HG03025 (cell line): ENCODE measurements at regions not wholly inside any gene's neighbourhood (a gene's known extent, or its start where the extent isn't known, plus 50 kb on each side); places are given as distances from the start of the nearest gene placed in this dataset.

Source experiments
- ATAC-seq: cut with Tn5 transposase; IDR thresholded peaks from one replicate; pipeline ENCODE4 v1.9.1; 2021; ENCODE audit warnings: mild to moderate bottlenecking, moderate library complexity; ENCODE audit not compliant: unreplicated experiment, low FRiP score

DNA sequence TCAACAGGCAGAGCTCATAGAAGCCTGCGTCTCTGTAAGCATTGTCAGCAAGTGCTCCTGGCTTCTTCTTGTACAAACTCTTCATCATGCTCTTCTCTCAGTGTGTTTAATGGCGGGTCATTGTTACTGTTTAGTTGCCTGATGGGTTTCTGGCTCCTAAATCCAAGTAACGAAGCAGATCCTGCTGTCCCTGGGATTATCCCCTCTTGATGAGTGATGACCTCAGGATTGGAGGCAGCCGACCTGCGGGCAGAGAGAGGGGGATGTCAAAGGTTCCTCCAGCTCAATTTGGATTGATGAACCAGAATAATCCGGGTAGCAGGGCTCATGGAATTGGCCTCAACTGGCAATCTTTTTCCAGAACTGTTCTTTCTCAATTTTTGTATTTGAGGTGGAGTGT lies 66.1 kb upstream of the BARHL2 start:
- ATAC-seq = no peak

DNA sequence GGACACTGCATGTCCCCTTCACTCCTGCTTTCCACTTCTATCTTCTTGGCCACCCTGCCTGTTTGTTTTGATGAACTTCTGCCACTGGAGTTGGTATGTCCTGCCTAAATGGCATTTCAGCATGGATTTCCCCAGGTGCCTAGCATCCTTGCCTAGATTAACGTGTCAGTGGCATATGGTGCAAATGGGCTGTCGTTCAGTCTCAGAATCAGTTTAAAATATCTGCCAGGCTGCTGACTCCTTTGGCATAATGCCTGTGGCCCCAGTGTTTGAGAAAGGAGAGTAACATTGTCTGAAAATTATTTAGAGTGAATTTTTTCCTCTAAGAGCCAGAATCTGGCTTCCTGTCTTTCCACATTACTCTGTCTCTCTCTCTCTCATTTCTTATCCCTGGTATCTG lies 64.9 kb upstream of the BARHL2 start:
- ATAC-seq = no peak

DNA sequence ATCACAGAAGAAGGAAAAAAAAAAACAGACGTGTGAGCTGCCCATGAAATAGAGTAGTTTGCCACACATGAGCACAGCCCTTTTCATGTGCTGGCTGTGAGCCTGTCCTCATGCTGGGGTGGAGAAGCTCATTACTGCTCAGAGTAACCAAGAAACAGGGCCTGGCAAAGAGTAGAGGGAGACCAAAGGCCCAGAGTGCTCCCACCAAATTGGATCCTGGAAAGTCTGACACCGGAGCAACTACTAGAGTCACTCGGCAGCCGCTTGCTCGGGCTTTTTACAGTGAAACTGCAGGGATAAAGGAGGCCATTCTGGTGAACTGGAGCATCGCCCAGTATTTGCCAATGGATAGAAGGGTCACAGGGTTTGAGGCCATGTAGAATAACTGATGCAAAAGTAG lies 64.4 kb upstream of the BARHL2 start:
- no peak for ATAC-seq

DNA sequence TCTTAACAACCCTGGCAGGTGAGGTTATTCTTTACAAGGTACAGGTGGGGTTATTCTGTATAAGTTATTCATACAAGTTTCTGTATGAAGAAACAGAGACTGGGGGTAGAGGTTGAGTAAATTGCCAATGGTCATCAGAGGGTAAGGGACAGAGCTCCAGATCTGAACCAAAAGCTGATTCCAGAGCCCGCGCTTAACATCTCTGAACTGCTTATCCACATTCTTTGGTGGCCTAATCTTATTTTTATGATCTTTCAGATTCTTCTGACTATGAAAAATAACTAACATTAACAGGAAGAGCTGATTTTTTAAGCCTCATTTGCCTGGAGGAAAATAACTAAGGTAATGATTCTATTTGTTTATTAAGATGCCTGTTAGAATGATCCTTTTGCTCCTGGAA lies 63.9 kb upstream of the BARHL2 start:
- ATAC-seq = no peak

DNA sequence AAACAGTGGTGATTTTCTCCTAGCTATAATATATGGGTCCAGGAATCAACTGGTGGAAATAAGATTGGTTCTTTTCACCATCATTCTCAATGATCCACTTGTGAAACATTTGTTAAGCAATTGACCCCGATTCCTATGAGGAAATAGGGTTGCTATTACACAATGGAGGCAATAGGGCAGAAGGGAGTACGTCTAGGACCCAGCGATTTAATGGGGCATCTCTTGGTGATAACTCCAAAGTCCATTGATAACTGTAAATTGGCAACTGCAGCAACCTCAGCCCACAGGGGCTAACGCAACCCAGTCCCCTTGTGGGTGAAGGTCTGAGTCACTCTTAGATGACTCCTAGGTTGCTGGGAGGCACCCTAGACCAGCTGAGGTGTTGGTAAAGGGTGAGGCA lies 62.5 kb upstream of the BARHL2 start:
- no peak for ATAC-seq

DNA sequence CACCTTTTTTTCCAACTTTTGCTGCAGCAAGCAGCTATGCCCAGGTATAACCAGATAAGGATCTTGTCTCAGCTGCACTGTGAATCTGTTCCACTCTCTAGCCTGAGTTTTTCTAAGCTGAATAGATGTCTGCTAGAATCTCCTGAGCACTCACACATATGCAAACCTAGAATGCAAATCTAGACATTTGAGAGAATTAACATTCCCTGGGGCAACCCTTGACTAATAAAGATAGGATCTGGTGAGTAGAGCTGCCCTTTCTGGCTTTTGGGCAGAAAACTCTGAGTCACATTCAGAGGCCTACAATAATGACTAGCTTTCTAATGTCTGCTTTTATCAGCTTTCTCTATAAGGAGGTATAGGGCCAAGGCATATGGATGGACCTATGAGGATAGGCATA lies 61.4 kb upstream of the BARHL2 start:
- no peak for ATAC-seq

DNA sequence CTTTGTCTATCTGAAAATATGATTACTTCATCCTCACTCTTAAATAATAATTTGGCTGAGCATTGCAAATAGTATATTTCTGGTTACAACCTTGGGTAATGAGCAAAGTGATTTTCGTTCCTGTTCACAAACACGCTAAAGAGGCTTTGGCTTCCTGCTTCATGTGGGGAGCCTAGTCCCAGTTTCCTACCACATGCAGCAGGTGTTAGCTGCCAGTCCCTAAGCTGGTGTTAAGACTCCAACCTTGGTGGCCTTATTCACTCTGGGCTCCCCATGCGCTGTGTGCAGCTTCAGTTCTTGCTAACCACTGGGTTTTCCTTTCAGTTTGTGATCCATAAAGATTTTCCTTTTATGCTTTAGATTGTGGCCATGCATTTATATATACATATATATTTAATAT lies 56.7 kb upstream of the BARHL2 start:
- no peak for ATAC-seq

DNA sequence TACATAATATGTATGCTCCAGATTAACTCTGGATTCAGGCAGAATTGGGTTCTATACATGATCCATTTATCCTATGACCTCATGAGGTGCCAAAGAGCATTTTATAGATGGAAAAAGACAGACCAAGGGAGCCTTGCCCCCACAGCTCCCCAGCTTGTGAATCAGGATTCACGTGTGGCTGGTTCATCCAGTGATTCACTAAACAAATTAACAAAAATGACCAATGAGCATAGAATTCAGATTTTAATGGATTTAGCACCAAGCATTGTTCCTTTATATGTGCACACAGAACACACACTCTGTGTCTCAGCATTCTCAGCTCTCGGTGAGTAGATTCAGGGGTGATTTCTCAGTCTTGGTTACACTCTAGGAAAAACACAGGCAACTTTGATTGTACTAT lies 51.7 kb upstream of the BARHL2 start:
- ATAC-seq = no peak

DNA sequence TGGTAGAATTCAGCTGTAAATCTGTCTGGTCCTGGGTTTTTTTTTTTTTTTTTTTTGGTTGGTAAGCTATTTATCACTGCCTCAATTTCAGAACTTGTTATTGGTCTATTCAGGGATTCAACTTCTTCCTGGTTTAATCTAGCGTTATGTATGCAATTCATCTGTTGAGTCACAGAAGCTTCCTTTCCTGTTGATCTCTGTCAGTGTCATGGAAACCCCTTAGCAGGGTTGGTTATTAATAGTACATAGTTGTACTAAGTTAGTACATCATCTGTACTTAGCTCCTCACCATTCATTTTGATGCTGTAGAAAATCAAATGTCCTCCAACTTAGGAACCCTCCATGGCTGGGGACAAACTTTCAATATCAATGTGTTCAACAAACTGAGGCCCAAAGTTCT lies 51.0 kb upstream of the BARHL2 start:
- no peak for ATAC-seq
